ENCODE measurements at regions not wholly inside any gene's neighbourhood (a gene's known extent, or its start where the extent isn't known, plus 50 kb on each side); places are given as distances from the start of the nearest gene placed in this dataset.

GRCh38 chr4:123096038-123096437 is 173.6 kb upstream of the NUDT6 start:
- ChIA-PET POLR2A (no interaction called here), CTCF (interaction anchor here (1.2 to 2.0 kb wide), 2 partner anchors 10 to 18 kb away, joined by 3 to 8 read pairs; no protein-coding TSS in a partner anchor)
- DNase-seq (ENCODE audit: extremely low spot score) = no peak
- TF ChIP-seq CTCF (IDR thresholded peaks at IDR 0.05; ENCODE audit: control extremely low read depth, extremely low read depth, low read depth, missing control alignments) = no peak

- ChIA-PET POLR2A (no interaction called here), CTCF (interaction anchor here (0.8 to 3.6 kb wide), 14 partner anchors 9 to 1159 kb away, joined by 3 to 17 read pairs (median 5); no protein-coding TSS in a partner anchor)
- TF ChIP-seq CTCF (IDR thresholded peaks at IDR 0.05; ENCODE audit: control extremely low read depth, extremely low read depth, low read depth, missing control alignments) = peak; percentile 62
- peak; percentile 25 for DNase-seq (ENCODE audit: extremely low spot score)
Measured at GRCh38 chr4:123102897-123103471, 180.6 kb upstream of the NUDT6 start.

GRCh38 chr4:123104310-123105025 is 182.1 kb upstream of the NUDT6 start:
- TF ChIP-seq CTCF (IDR thresholded peaks at IDR 0.05; ENCODE audit: control extremely low read depth, extremely low read depth, low read depth, missing control alignments) = no peak
- ChIA-PET CTCF (interaction anchor here (1.1 to 2.3 kb wide), 3 partner anchors 8 to 114 kb away, joined by 3 to 8 read pairs (median 4); no protein-coding TSS in a partner anchor), POLR2A (no interaction called here)
- DNase-seq (ENCODE audit: extremely low spot score) = no peak

GRCh38 chr4:123105026-123105420 is 182.6 kb upstream of the NUDT6 start:
- ChIA-PET CTCF (interaction anchor here (1.1 to 2.3 kb wide), 4 partner anchors 8 to 114 kb away, joined by 3 to 8 read pairs (median 4); no protein-coding TSS in a partner anchor), POLR2A (no interaction called here)
- no peak for TF ChIP-seq CTCF (IDR thresholded peaks at IDR 0.05; ENCODE audit: control extremely low read depth, extremely low read depth, low read depth, missing control alignments)
- DNase-seq (ENCODE audit: extremely low spot score) = no peak

- ChIA-PET CTCF (interaction anchor here (0.8 to 2.3 kb wide), 5 partner anchors 10 to 458 kb away, joined by 3 to 8 read pairs (median 4); no protein-coding TSS in a partner anchor), POLR2A (no interaction called here)
- DNase-seq (ENCODE audit: extremely low spot score) = no peak
- no peak for TF ChIP-seq CTCF (IDR thresholded peaks at IDR 0.05; ENCODE audit: control extremely low read depth, extremely low read depth, low read depth, missing control alignments)
Measured at GRCh38 chr4:123106747-123107146, 184.3 kb upstream of the NUDT6 start.

- no peak for TF ChIP-seq CTCF (IDR thresholded peaks at IDR 0.05; ENCODE audit: control extremely low read depth, extremely low read depth, low read depth, missing control alignments)
- POLR2A ChIA-PET = no interaction called here
- DNase-seq (ENCODE audit: extremely low spot score) = no peak
- CTCF ChIA-PET = interaction anchor here (1.3 kb wide), 1 partner anchor 13 kb away, joined by 4 read pairs; no protein-coding TSS in a partner anchor
Measured at GRCh38 chr4:123107444-123108252, 185.3 kb upstream of the NUDT6 start.

Measured in GM10248 (cell line).